ENCODE measurements at regions not wholly inside any gene's neighbourhood (a gene's known extent, or its start where the extent isn't known, plus 50 kb on each side); places are given as distances from the start of the nearest gene placed in this dataset.
A peak's percentile ranks its signal among the peaks of the same experiment; 100 is the strongest.
"Not testable (repeated sequence)": the region's sequence is repeated elsewhere in the genome, so short reads cannot be mapped to it uniquely, and the experiment has no call there.

DNA sequence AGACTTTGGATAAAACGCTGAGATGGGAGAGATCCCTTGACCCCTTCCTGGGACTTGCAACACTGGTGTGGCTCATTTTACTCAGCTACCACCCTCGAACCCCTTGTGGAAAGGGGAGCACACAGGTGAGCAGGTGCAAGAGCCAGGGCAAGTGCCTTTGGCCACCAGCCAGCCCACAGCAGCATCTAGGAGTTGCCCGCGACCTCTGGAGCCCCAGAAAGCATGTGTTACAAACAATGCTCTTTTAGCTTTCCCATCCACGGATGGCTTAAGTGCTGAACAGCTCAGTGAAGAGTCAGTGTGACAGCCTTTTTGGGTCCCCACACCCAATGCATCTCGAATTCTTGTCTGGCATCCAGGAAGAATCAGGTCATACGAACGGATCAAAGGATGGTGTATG is 197.8 kb downstream of the MEMO1 start:
- Histone ChIP-seq H3K4me1 (ENCODE audit: control insufficient read depth, insufficient read depth, low read length, poor library complexity, severe bottlenecking) (peaks cover 9% of the 10 kb centered on the region), H3K4me3 (ENCODE audit: low read depth, low read length) (no peak overlapping the region), H3K36me3 (ENCODE audit: control insufficient read depth, insufficient read depth, low read length) (no peaks in the 10 kb centered on the region), H3K27me3 (ENCODE audit: control insufficient read depth, insufficient read depth, low read length) (no peaks in the 10 kb centered on the region), H3K27ac (ENCODE audit: insufficient read depth, low read length, poor library complexity, severe bottlenecking) (no peak overlapping the region), H3K9me3 (ENCODE audit: control insufficient read depth in 2 of 2, low read length in 2 of 2) (no peaks in the 10 kb centered on the region)
- Mint-ChIP-seq H3K36me3 (peaks cover under 1% of the 10 kb centered on the region), H3K27me3 (no peaks in the 10 kb centered on the region), H3K27ac (peak overlapping the region in 1 of 3 donors; percentile 87), H3K9me3 (peaks cover 0 to 2% (median 0%) of the 10 kb centered on the region in 7 donors), H3K4me1 (peaks cover 13 to 19% (median 18%) of the 10 kb centered on the region in 4 donors), H3K4me3 (no peak overlapping the region)
- ATAC-seq (ENCODE audit: low read depth in 2 of 2) (no peak), DNase-seq (no peak)

- Mint-ChIP-seq H3K9me3 (peaks cover 0 to 2% (median 0%) of the 10 kb centered on the region in 7 donors), H3K4me1 (peaks cover 13 to 19% (median 18%) of the 10 kb centered on the region in 4 donors), H3K36me3 (no peaks in the 10 kb centered on the region), H3K27ac (peak overlapping the region; percentile 77 to 87 (median 78)), H3K4me3 (peak overlapping the region; percentile 1 to 39 (median 10)), H3K27me3 (no peaks in the 10 kb centered on the region)
- peak; percentile 93 to 94 for ATAC-seq (ENCODE audit: low read depth in 2 of 2)
- no peaks in the 10 kb centered on the region for H3K9me3 ChIP-seq (ENCODE audit: control insufficient read depth in 2 of 2, low read length in 2 of 2)
- no peaks in the 10 kb centered on the region for H3K27me3 ChIP-seq (ENCODE audit: control insufficient read depth, insufficient read depth, low read length)
- H3K4me1 ChIP-seq (ENCODE audit: control insufficient read depth, insufficient read depth, low read length, poor library complexity, severe bottlenecking), result peaks cover 9% of the 10 kb centered on the region
- H3K4me3 ChIP-seq (ENCODE audit: low read depth, low read length), result peak overlapping the region; percentile 66
- no peaks in the 10 kb centered on the region for H3K36me3 ChIP-seq (ENCODE audit: control insufficient read depth, insufficient read depth, low read length)
- DNase-seq, result peak in 2 of 3 donors; percentile 13 to 89
- peak overlapping the region; percentile 57 for H3K27ac ChIP-seq (ENCODE audit: insufficient read depth, low read length, poor library complexity, severe bottlenecking)
Observed at GRCh38 chr2:31812051-31812798, 198.6 kb downstream of the MEMO1 start.

DNA sequence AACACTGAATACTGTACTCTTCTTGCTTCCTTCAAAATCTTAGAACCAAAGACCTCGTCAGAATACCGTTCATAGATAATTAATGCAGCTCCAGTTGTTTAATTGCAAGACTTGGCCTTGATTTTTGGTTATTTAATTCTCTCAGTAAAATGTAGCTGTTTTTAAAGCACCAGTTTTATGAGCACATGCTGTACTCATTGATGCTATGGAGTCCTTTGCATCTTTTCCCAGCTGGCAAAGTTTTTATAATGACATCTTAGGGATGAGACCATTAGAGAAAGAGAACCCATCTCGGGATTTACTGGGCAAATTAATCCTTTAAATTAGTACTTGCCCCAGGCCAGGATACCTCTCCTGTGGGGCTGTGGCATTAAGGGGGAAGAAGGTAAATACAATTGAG is 199.3 kb downstream of the MEMO1 start:
- peaks cover 0 to 2% (median 0%) of the 10 kb centered on the region in 7 donors for H3K9me3 Mint-ChIP-seq
- H3K36me3 Mint-ChIP-seq, result no peaks in the 10 kb centered on the region
- Histone ChIP-seq H3K4me1 (ENCODE audit: control insufficient read depth, insufficient read depth, low read length, poor library complexity, severe bottlenecking) (peaks cover 9% of the 10 kb centered on the region), H3K9me3 (ENCODE audit: control insufficient read depth in 2 of 2, low read length in 2 of 2) (no peaks in the 10 kb centered on the region), H3K36me3 (ENCODE audit: control insufficient read depth, insufficient read depth, low read length) (no peaks in the 10 kb centered on the region), H3K27me3 (ENCODE audit: control insufficient read depth, insufficient read depth, low read length) (no peaks in the 10 kb centered on the region), H3K27ac (ENCODE audit: insufficient read depth, low read length, poor library complexity, severe bottlenecking) (peak overlapping the region; percentile 57), H3K4me3 (ENCODE audit: low read depth, low read length) (peak overlapping the region; percentile 66)
- no peaks in the 10 kb centered on the region for H3K27me3 Mint-ChIP-seq
- H3K27ac Mint-ChIP-seq, result peak overlapping the region; percentile 77 to 87 (median 78)
- peaks cover 13 to 19% (median 18%) of the 10 kb centered on the region in 4 donors for H3K4me1 Mint-ChIP-seq
- peak overlapping the region in 2 of 4 donors; percentile 2 to 39 for H3K4me3 Mint-ChIP-seq
- DNase-seq, result no peak
- no peak for ATAC-seq (ENCODE audit: low read depth in 2 of 2)

GRCh38 chr2:31810200-31810917 is 200.4 kb downstream of the MEMO1 start:
- Histone ChIP-seq H3K4me3 (ENCODE audit: low read depth, low read length) (no peak overlapping the region), H3K9me3 (ENCODE audit: control insufficient read depth in 2 of 2, low read length in 2 of 2) (no peaks in the 10 kb centered on the region), H3K27me3 (ENCODE audit: control insufficient read depth, insufficient read depth, low read length) (no peaks in the 10 kb centered on the region), H3K4me1 (ENCODE audit: control insufficient read depth, insufficient read depth, low read length, poor library complexity, severe bottlenecking) (peaks cover 9% of the 10 kb centered on the region), H3K36me3 (ENCODE audit: control insufficient read depth, insufficient read depth, low read length) (no peaks in the 10 kb centered on the region), H3K27ac (ENCODE audit: insufficient read depth, low read length, poor library complexity, severe bottlenecking) (no peak overlapping the region)
- Mint-ChIP-seq H3K36me3 (no peaks in the 10 kb centered on the region), H3K27ac (peak overlapping the region in 2 of 3 donors; percentile 38 to 76), H3K4me1 (peaks cover 13 to 19% (median 18%) of the 10 kb centered on the region in 4 donors), H3K27me3 (no peaks in the 10 kb centered on the region), H3K9me3 (peaks cover 0 to 2% (median 0%) of the 10 kb centered on the region in 7 donors), H3K4me3 (no peak overlapping the region)
- DNase-seq, result no peak
- no peak for ATAC-seq (ENCODE audit: low read depth in 2 of 2)

- Mint-ChIP-seq H3K27me3 (peaks cover 10% of the 10 kb centered on the region), H3K4me1 (peaks cover 0 to 10% (median under 1%) of the 10 kb centered on the region in 4 donors), H3K9me3 (peaks cover 0 to 1% (median 0%) of the 10 kb centered on the region in 7 donors), H3K4me3 (no peak overlapping the region), H3K27ac (no peak overlapping the region), H3K36me3 (no peaks in the 10 kb centered on the region)
- no peaks in the 10 kb centered on the region for H3K27me3 ChIP-seq (ENCODE audit: control insufficient read depth, insufficient read depth, low read length)
- no peaks in the 10 kb centered on the region for H3K36me3 ChIP-seq (ENCODE audit: control insufficient read depth, insufficient read depth, low read length)
- no peaks in the 10 kb centered on the region for H3K4me1 ChIP-seq (ENCODE audit: control insufficient read depth, insufficient read depth, low read length, poor library complexity, severe bottlenecking)
- H3K27ac ChIP-seq (ENCODE audit: insufficient read depth, low read length, poor library complexity, severe bottlenecking), result no peak overlapping the region
- H3K4me3 ChIP-seq (ENCODE audit: low read depth, low read length), result no peak overlapping the region
- DNase-seq (no peak), ATAC-seq (ENCODE audit: low read depth in 2 of 2) (no peak)
- H3K9me3 ChIP-seq (ENCODE audit: control insufficient read depth in 2 of 2, low read length in 2 of 2), result no peaks in the 10 kb centered on the region
Observed at GRCh38 chr2:31805688-31806087, 205.1 kb downstream of the MEMO1 start.

DNA sequence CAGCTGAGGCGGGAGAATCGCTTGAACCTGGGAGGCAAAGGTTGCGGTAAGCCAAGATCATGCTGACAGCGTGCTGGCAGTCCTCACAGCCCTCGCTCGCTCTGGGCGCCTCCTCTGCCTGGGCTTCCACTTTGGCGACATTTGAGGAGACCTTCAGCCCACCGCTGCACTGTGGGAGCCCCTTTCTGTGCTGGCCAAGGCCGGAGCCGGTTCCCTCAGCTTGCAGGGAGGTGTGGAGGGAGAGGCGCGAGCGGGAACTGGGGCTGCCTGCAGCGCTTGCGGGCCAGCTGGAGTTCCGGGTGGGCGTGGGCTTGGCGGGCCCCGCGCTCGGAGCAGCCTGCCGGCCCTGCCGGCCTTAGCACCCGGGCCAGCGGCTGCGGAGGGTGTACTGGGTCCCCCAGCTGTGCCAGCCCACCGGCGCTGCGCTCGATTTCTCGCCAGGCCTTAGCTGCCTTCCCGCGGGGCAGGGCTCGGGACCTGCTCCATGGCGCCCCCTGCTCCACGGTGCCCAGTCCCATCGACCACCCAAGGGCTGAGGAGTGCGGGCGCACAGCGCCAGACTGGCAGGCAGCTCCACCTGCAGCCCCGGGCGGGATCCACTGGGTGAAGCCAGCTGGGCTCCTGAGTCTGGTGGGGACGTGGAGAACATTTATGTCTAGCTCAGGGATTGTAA is 207.2 kb downstream of the MEMO1 start:
- H3K27me3 ChIP-seq (ENCODE audit: control insufficient read depth, insufficient read depth, low read length); ATAC-seq (ENCODE audit: low read depth in 2 of 2); DNase-seq; H3K36me3 Mint-ChIP-seq; H3K36me3 ChIP-seq (ENCODE audit: control insufficient read depth, insufficient read depth, low read length); H3K4me3 ChIP-seq (ENCODE audit: low read depth, low read length); H3K4me1 ChIP-seq (ENCODE audit: control insufficient read depth, insufficient read depth, low read length, poor library complexity, severe bottlenecking); H3K9me3 ChIP-seq (ENCODE audit: control insufficient read depth in 2 of 2, low read length in 2 of 2); H3K4me1 Mint-ChIP-seq; H3K27ac Mint-ChIP-seq; H3K27ac ChIP-seq (ENCODE audit: insufficient read depth, low read length, poor library complexity, severe bottlenecking): not testable (repeated sequence)
- H3K27me3 Mint-ChIP-seq, result peaks cover 12% of the 10 kb centered on the region
- H3K9me3 Mint-ChIP-seq, result peaks cover 0 to 14% (median 0%) of the 10 kb centered on the region in 7 donors
- H3K4me3 Mint-ChIP-seq, result peak overlapping the region in 1 of 4 donors; percentile 41

DNA sequence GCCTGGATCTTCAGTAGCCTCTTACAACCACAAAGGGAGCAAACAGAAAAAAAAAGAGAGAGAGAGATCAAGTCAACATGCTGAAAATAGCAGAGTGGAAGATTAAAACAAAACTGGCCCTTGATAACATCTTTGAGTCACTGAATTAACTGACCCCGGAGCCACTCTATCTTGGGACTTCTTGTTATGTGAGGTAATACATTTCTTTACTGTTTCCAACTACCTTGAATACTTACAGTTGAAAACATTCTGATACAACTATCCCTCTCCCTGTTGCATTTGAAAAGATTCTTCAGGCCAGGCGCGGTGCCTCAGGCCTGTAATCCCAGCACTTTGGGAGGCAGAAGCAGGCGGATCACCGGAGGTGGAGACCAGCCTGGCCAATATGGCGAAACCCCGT is 208.1 kb downstream of the MEMO1 start:
- H3K27me3 ChIP-seq (ENCODE audit: control insufficient read depth, insufficient read depth, low read length), result no peaks in the 10 kb centered on the region
- H3K4me1 Mint-ChIP-seq, result peaks cover 0 to 9% (median 0%) of the 10 kb centered on the region in 4 donors
- peaks cover 0 to 20% (median 3%) of the 10 kb centered on the region in 7 donors for H3K9me3 Mint-ChIP-seq
- no peaks in the 10 kb centered on the region for H3K4me1 ChIP-seq (ENCODE audit: control insufficient read depth, insufficient read depth, low read length, poor library complexity, severe bottlenecking)
- H3K4me3 ChIP-seq (ENCODE audit: low read depth, low read length), result no peak overlapping the region
- DNase-seq (no peak), ATAC-seq (ENCODE audit: low read depth in 2 of 2) (no peak)
- no peaks in the 10 kb centered on the region for H3K36me3 ChIP-seq (ENCODE audit: control insufficient read depth, insufficient read depth, low read length)
- H3K27me3 Mint-ChIP-seq, result peaks cover 21% of the 10 kb centered on the region
- peak overlapping the region in 1 of 4 donors; percentile 48 for H3K4me3 Mint-ChIP-seq
- no peaks in the 10 kb centered on the region for H3K36me3 Mint-ChIP-seq
- H3K27ac Mint-ChIP-seq, result no peak overlapping the region
- no peak overlapping the region for H3K27ac ChIP-seq (ENCODE audit: insufficient read depth, low read length, poor library complexity, severe bottlenecking)
- no peaks in the 10 kb centered on the region for H3K9me3 ChIP-seq (ENCODE audit: control insufficient read depth in 2 of 2, low read length in 2 of 2)

Data from CD4-positive, CD25-positive, alpha-beta regulatory T cell (primary cell).